ENCODE measurements at regions not wholly inside any gene's neighbourhood (a gene's known extent, or its start where the extent isn't known, plus 50 kb on each side); places are given as distances from the start of the nearest gene placed in this dataset.

DNA sequence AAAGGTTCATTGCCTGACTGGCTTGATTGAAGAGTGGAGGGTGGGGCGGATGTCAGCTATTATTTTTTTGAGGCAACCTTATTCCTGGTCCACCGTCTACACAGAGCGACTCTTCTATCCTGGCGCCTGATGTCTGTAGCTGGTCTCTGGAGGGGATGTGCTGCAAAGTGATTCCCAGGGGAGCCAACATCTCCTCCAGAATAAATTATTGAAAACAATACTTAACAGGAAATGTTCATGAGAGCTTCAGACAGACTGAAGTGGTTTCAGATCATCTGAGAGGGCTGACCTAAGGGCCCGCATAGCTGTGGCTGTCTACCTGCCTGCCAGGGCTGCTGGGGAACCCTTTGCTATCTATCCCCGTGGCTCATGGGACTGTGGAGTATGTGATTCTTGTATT is 66.7 kb downstream of the TEX35 start:
- BruUV-seq (replicated peaks): no TSS peak
- TF ChIP-seq, protein P1, sequence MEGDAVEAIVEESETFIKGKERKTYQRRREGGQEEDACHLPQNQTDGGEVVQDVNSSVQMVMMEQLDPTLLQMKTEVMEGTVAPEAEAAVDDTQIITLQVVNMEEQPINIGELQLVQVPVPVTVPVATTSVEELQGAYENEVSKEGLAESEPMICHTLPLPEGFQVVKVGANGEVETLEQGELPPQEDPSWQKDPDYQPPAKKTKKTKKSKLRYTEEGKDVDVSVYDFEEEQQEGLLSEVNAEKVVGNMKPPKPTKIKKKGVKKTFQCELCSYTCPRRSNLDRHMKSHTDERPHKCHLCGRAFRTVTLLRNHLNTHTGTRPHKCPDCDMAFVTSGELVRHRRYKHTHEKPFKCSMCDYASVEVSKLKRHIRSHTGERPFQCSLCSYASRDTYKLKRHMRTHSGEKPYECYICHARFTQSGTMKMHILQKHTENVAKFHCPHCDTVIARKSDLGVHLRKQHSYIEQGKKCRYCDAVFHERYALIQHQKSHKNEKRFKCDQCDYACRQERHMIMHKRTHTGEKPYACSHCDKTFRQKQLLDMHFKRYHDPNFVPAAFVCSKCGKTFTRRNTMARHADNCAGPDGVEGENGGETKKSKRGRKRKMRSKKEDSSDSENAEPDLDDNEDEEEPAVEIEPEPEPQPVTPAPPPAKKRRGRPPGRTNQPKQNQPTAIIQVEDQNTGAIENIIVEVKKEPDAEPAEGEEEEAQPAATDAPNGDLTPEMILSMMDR (IDR thresholded peaks at IDR 0.05; ENCODE audit: unreplicated experiment): no peak
- H3K36me3 Mint-ChIP-seq (ENCODE audit: insufficient read depth, unreplicated experiment): peaks cover 6% of the 10 kb centered on the region
- H3K4me3 Mint-ChIP-seq (ENCODE audit: unreplicated experiment): no peak overlapping the region
- ChIA-PET CTCF (interaction anchor here (0.5 to 0.8 kb wide), 2 partner anchors 37 to 177 kb away, joined by 3 read pairs; no protein-coding TSS in a partner anchor), POLR2A (interaction anchor here (0.6 kb wide), 1 partner anchor 108 kb away, joined by 3 read pairs; no protein-coding TSS in a partner anchor)
- H3K4me1 Mint-ChIP-seq (ENCODE audit: insufficient read depth, unreplicated experiment): no peaks in the 10 kb centered on the region
- H3K27me3 Mint-ChIP-seq (ENCODE audit: insufficient read depth, unreplicated experiment): no peaks in the 10 kb centered on the region
- H3K9me3 Mint-ChIP-seq (ENCODE audit: unreplicated experiment): no peaks in the 10 kb centered on the region
- no peak for DNase-seq (ENCODE audit: unreplicated experiment)
- H3K27ac Mint-ChIP-seq (ENCODE audit: low read depth, unreplicated experiment): no peak overlapping the region
- intact Hi-C loops (cut with micrococcal nuclease): no loop called here

- no peak overlapping the region for H3K4me3 Mint-ChIP-seq (ENCODE audit: unreplicated experiment)
Measured at GRCh38 chr1:178580096-178580495, 67.2 kb downstream of the TEX35 start.

GRCh38 chr1:178580876-178581275 is 68.0 kb downstream of the TEX35 start:
- TF ChIP-seq, protein P1 (IDR thresholded peaks at IDR 0.05; ENCODE audit: unreplicated experiment): no peak
- no TSS peak for BruUV-seq (replicated peaks)
- Mint-ChIP-seq H3K27me3 (ENCODE audit: insufficient read depth, unreplicated experiment) (no peaks in the 10 kb centered on the region), H3K27ac (ENCODE audit: low read depth, unreplicated experiment) (no peak overlapping the region), H3K4me1 (ENCODE audit: insufficient read depth, unreplicated experiment) (no peaks in the 10 kb centered on the region), H3K9me3 (ENCODE audit: unreplicated experiment) (no peaks in the 10 kb centered on the region), H3K36me3 (ENCODE audit: insufficient read depth, unreplicated experiment) (peaks cover 6% of the 10 kb centered on the region), H3K4me3 (ENCODE audit: unreplicated experiment) (no peak overlapping the region)
- intact Hi-C loops (cut with micrococcal nuclease): no loop called here
- CTCF ChIA-PET: interaction anchor here (0.7 kb wide), 1 partner anchor 171 kb away, joined by 3 read pairs; no protein-coding TSS in a partner anchor
- no peak for DNase-seq (ENCODE audit: unreplicated experiment)
- POLR2A ChIA-PET: interaction anchor here (0.7 kb wide), 1 partner anchor 10 kb away, joined by 3 read pairs; no protein-coding TSS in a partner anchor

More at GRCh38 chr1:178580096-178580495, 67.2 kb downstream of the TEX35 start:
- TF ChIP-seq, protein P1 (IDR thresholded peaks at IDR 0.05; ENCODE audit: unreplicated experiment): no peak
- peaks cover 6% of the 10 kb centered on the region for H3K36me3 Mint-ChIP-seq (ENCODE audit: insufficient read depth, unreplicated experiment)
- H3K27me3 Mint-ChIP-seq (ENCODE audit: insufficient read depth, unreplicated experiment): no peaks in the 10 kb centered on the region
- ChIA-PET CTCF (interaction anchor here (0.5 to 0.8 kb wide), 3 partner anchors 12 to 176 kb away, joined by 3 read pairs; no protein-coding TSS in a partner anchor), POLR2A (interaction anchor here (0.6 kb wide), 1 partner anchor 108 kb away, joined by 3 read pairs; no protein-coding TSS in a partner anchor)
- no peaks in the 10 kb centered on the region for H3K9me3 Mint-ChIP-seq (ENCODE audit: unreplicated experiment)
- no peak for DNase-seq (ENCODE audit: unreplicated experiment)
- intact Hi-C loops (cut with micrococcal nuclease): no loop called here
- H3K4me1 Mint-ChIP-seq (ENCODE audit: insufficient read depth, unreplicated experiment): no peaks in the 10 kb centered on the region
- no peak overlapping the region for H3K27ac Mint-ChIP-seq (ENCODE audit: low read depth, unreplicated experiment)
- no TSS peak for BruUV-seq (replicated peaks)

DNA sequence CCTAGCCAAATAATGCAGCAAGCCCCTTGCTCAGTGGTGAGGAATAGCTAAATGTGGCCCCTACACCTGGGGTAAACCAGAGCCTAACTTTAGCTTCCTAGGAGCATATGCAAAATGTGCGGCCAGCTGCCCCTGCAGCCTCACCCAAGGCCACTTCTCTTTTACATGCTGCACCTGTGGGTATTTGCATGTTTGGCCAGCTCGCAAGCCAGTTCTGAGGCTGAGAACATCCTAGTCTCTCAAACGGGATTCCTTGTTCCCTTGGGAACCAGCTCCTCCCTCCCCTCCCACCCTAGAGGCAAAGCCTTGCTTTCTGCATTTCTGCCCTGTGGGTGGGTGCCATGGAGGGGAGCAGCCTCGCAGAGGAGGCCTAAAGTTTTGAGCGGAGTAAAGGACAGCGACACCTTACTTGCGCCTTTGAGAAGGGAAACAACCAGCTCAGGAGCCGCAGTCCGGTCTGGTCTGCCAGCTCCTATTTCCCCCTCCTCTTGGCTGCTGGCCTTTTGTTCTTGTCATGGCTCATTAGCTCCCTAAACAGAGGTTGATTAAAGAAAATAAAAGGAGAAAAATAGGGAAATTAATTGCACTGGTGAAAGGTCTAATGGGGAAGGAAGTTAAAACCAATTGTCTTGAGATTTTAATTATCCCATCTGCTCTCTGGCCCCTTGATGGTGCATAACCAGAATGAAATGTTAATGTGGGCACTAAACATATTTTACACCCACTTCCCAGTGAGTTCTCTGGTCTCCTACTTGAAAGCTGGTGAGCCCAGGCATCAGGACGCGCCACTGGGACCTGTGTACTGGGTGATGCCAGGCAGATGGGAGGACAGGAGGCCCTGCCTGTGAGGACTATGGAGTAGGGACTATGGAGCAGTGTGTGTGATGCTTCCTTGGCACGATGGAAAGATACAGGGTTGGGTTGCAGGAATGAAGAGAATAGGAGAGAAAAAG is 68.7 kb downstream of the TEX35 start:
- ChIA-PET CTCF (interaction anchor here (0.6 to 1.2 kb wide), 3 partner anchors 170 to 282 kb away, joined by 3 to 6 read pairs (median 3); no protein-coding TSS in a partner anchor), POLR2A (interaction anchor here (0.7 to 1.5 kb wide), 2 partner anchors 10 to 16 kb away, joined by 3 read pairs; no protein-coding TSS in a partner anchor)
- TF ChIP-seq, protein P1 (IDR thresholded peaks at IDR 0.05; ENCODE audit: unreplicated experiment): no peak
- intact Hi-C loops (cut with micrococcal nuclease): no loop called here
- DNase-seq (ENCODE audit: unreplicated experiment): no peak
- H3K9me3 Mint-ChIP-seq (ENCODE audit: unreplicated experiment): no peaks in the 10 kb centered on the region
- H3K36me3 Mint-ChIP-seq (ENCODE audit: insufficient read depth, unreplicated experiment): peaks cover 6% of the 10 kb centered on the region
- no TSS peak for BruUV-seq (replicated peaks)
- no peak overlapping the region for H3K27ac Mint-ChIP-seq (ENCODE audit: low read depth, unreplicated experiment)
- no peaks in the 10 kb centered on the region for H3K27me3 Mint-ChIP-seq (ENCODE audit: insufficient read depth, unreplicated experiment)
- no peak overlapping the region for H3K4me3 Mint-ChIP-seq (ENCODE audit: unreplicated experiment)
- no peaks in the 10 kb centered on the region for H3K4me1 Mint-ChIP-seq (ENCODE audit: insufficient read depth, unreplicated experiment)
